ENCODE measurements at regions not wholly inside any gene's neighbourhood (a gene's known extent, or its start where the extent isn't known, plus 50 kb on each side); places are given as distances from the start of the nearest gene placed in this dataset.
"Not testable (repeated sequence)": the region's sequence is repeated elsewhere in the genome, so short reads cannot be mapped to it uniquely, and the experiment has no call there.

- CTCF ChIA-PET = no interaction called here
- H3K27me3 Mint-ChIP-seq = no peaks in the 10 kb centered on the region
- intact Hi-C loops (cut with micrococcal nuclease) = no loop called here
Measured at GRCh38 chr4:32931475-32931874, 2211.3 kb downstream of the PCDH7 start.

GRCh38 chr4:32932156-32932555 is 2212.0 kb downstream of the PCDH7 start:
- H3K4me1 Mint-ChIP-seq = no peaks in the 10 kb centered on the region
- ATAC-seq (ENCODE audit: low read depth) = no peak
- H3K27ac Mint-ChIP-seq = no peak overlapping the region
- H3K27me3 Mint-ChIP-seq = no peaks in the 10 kb centered on the region
- DNase-seq = no peak
- no peaks in the 10 kb centered on the region for H3K9me3 Mint-ChIP-seq
- no peak for TF ChIP-seq CTCF (IDR thresholded peaks at IDR 0.05)
- intact Hi-C loops (cut with micrococcal nuclease) = no loop called here
- ChIA-PET POLR2A (no interaction called here), CTCF (no interaction called here)
- H3K36me3 Mint-ChIP-seq (ENCODE audit: low read depth) = no peaks in the 10 kb centered on the region
- H3K4me3 Mint-ChIP-seq = no peak overlapping the region

More at GRCh38 chr4:32931475-32931874, 2211.3 kb downstream of the PCDH7 start:
- Mint-ChIP-seq H3K9me3 (no peaks in the 10 kb centered on the region), H3K4me3 (no peak overlapping the region), H3K36me3 (ENCODE audit: low read depth) (no peaks in the 10 kb centered on the region), H3K27ac (no peak overlapping the region), H3K4me1 (no peaks in the 10 kb centered on the region)
- POLR2A ChIA-PET = no interaction called here
- ATAC-seq (ENCODE audit: low read depth) (no peak), DNase-seq (no peak)
- no peak for TF ChIP-seq CTCF (IDR thresholded peaks at IDR 0.05)

- CTCF ChIA-PET; POLR2A ChIA-PET; H3K36me3 Mint-ChIP-seq (ENCODE audit: low read depth); intact Hi-C loops (cut with micrococcal nuclease); ATAC-seq (ENCODE audit: low read depth); H3K27ac Mint-ChIP-seq; H3K4me3 Mint-ChIP-seq; DNase-seq; H3K9me3 Mint-ChIP-seq; H3K4me1 Mint-ChIP-seq; H3K27me3 Mint-ChIP-seq: not testable (repeated sequence)
Measured at GRCh38 chr4:32939222-32939621, 2219.1 kb downstream of the PCDH7 start.

- no peak for ATAC-seq (ENCODE audit: low read depth)
- intact Hi-C loops (cut with micrococcal nuclease) = no loop called here
- H3K4me1 Mint-ChIP-seq = no peaks in the 10 kb centered on the region
Measured at GRCh38 chr4:32950866-32951265, 2230.7 kb downstream of the PCDH7 start.

GRCh38 chr4:32958586-32958985 is 2238.4 kb downstream of the PCDH7 start:
- intact Hi-C loops (cut with micrococcal nuclease) = no loop called here
- Mint-ChIP-seq H3K27ac (no peak overlapping the region), H3K27me3 (no peaks in the 10 kb centered on the region), H3K9me3 (no peaks in the 10 kb centered on the region), H3K4me3 (no peak overlapping the region), H3K36me3 (ENCODE audit: low read depth) (no peaks in the 10 kb centered on the region), H3K4me1 (no peaks in the 10 kb centered on the region)
- ATAC-seq (ENCODE audit: low read depth) (no peak), DNase-seq (no peak)
- no peak for TF ChIP-seq CTCF (IDR thresholded peaks at IDR 0.05)
- CTCF ChIA-PET = no interaction called here
- POLR2A ChIA-PET = no interaction called here

More at GRCh38 chr4:32950866-32951265, 2230.7 kb downstream of the PCDH7 start:
- no peak for DNase-seq
- H3K27ac Mint-ChIP-seq = no peak overlapping the region
- ChIA-PET POLR2A (no interaction called here), CTCF (no interaction called here)
- no peaks in the 10 kb centered on the region for H3K27me3 Mint-ChIP-seq
- TF ChIP-seq CTCF (IDR thresholded peaks at IDR 0.05) = no peak
- H3K4me3 Mint-ChIP-seq = no peak overlapping the region
- peaks cover 15% of the 10 kb centered on the region for H3K9me3 Mint-ChIP-seq
- H3K36me3 Mint-ChIP-seq (ENCODE audit: low read depth) = no peaks in the 10 kb centered on the region

- POLR2A ChIA-PET = no interaction called here
- intact Hi-C loops (cut with micrococcal nuclease) = no loop called here
- ATAC-seq (ENCODE audit: low read depth) (no peak), DNase-seq (no peak)
- H3K9me3 Mint-ChIP-seq = no peaks in the 10 kb centered on the region
- no peaks in the 10 kb centered on the region for H3K27me3 Mint-ChIP-seq
- no peak for TF ChIP-seq CTCF (IDR thresholded peaks at IDR 0.05)
- no peaks in the 10 kb centered on the region for H3K36me3 Mint-ChIP-seq (ENCODE audit: low read depth)
- no peaks in the 10 kb centered on the region for H3K4me1 Mint-ChIP-seq
- H3K27ac Mint-ChIP-seq = no peak overlapping the region
- no peak overlapping the region for H3K4me3 Mint-ChIP-seq
- CTCF ChIA-PET = no interaction called here
Measured at GRCh38 chr4:32962100-32962499, 2241.9 kb downstream of the PCDH7 start.

Data from activated B cell treated with CpG ODN at 0.5 μM for 24 hours (primary cell).